ENCODE measurements at regions not wholly inside any gene's neighbourhood (a gene's known extent, or its start where the extent isn't known, plus 50 kb on each side); places are given as distances from the start of the nearest gene placed in this dataset.
"Not testable (repeated sequence)": the region's sequence is repeated elsewhere in the genome, so short reads cannot be mapped to it uniquely, and the experiment has no call there.

GRCh38 chr6:150486048-150486447 is 113.6 kb upstream of the PLEKHG1 start:
- H3K27ac ChIP-seq (ENCODE audit: low read depth, low read length): no peak overlapping the region
- H3K4me1 ChIP-seq (ENCODE audit: control insufficient read depth, insufficient read depth, low read length): no peaks in the 10 kb centered on the region
- H3K27me3 ChIP-seq (ENCODE audit: control insufficient read depth, insufficient read depth, low read length): no peaks in the 10 kb centered on the region
- no peak overlapping the region for H3K4me3 ChIP-seq (ENCODE audit: low read length)
- no peaks in the 10 kb centered on the region for H3K36me3 ChIP-seq (ENCODE audit: control insufficient read depth, insufficient read depth, low read length)
- H3K9ac ChIP-seq (ENCODE audit: low read length): no peak overlapping the region

GRCh38 chr6:150490586-150490985 is 109.1 kb upstream of the PLEKHG1 start:
- no peaks in the 10 kb centered on the region for H3K27me3 ChIP-seq (ENCODE audit: control insufficient read depth, insufficient read depth, low read length)
- peaks cover 2% of the 10 kb centered on the region for H3K4me1 ChIP-seq (ENCODE audit: control insufficient read depth, insufficient read depth, low read length)
- no peaks in the 10 kb centered on the region for H3K36me3 ChIP-seq (ENCODE audit: control insufficient read depth, insufficient read depth, low read length)
- H3K4me3 ChIP-seq (ENCODE audit: low read length): no peak overlapping the region
- no peak overlapping the region for H3K9ac ChIP-seq (ENCODE audit: low read length)
- H3K27ac ChIP-seq (ENCODE audit: low read depth, low read length): no peak overlapping the region

- H3K36me3 ChIP-seq (ENCODE audit: control insufficient read depth, insufficient read depth, low read length): no peaks in the 10 kb centered on the region
- no peak overlapping the region for H3K27ac ChIP-seq (ENCODE audit: low read depth, low read length)
- H3K27me3 ChIP-seq (ENCODE audit: control insufficient read depth, insufficient read depth, low read length): no peaks in the 10 kb centered on the region
- H3K4me3 ChIP-seq (ENCODE audit: low read length): no peak overlapping the region
- peaks cover 2% of the 10 kb centered on the region for H3K4me1 ChIP-seq (ENCODE audit: control insufficient read depth, insufficient read depth, low read length)
- no peak overlapping the region for H3K9ac ChIP-seq (ENCODE audit: low read length)
Measured at GRCh38 chr6:150491131-150491810, 108.4 kb upstream of the PLEKHG1 start.

- peaks cover 2% of the 10 kb centered on the region for H3K4me1 ChIP-seq (ENCODE audit: control insufficient read depth, insufficient read depth, low read length)
- H3K27ac ChIP-seq (ENCODE audit: low read depth, low read length): no peak overlapping the region
- no peaks in the 10 kb centered on the region for H3K27me3 ChIP-seq (ENCODE audit: control insufficient read depth, insufficient read depth, low read length)
- H3K36me3 ChIP-seq (ENCODE audit: control insufficient read depth, insufficient read depth, low read length): no peaks in the 10 kb centered on the region
- H3K4me3 ChIP-seq (ENCODE audit: low read length): no peak overlapping the region
- no peak overlapping the region for H3K9ac ChIP-seq (ENCODE audit: low read length)
Measured at GRCh38 chr6:150491811-150492172, 107.9 kb upstream of the PLEKHG1 start.

GRCh38 chr6:150492507-150492906 is 107.2 kb upstream of the PLEKHG1 start:
- Histone ChIP-seq H3K9ac (ENCODE audit: low read length) (no peak overlapping the region), H3K27me3 (ENCODE audit: control insufficient read depth, insufficient read depth, low read length) (no peaks in the 10 kb centered on the region), H3K27ac (ENCODE audit: low read depth, low read length) (no peak overlapping the region), H3K36me3 (ENCODE audit: control insufficient read depth, insufficient read depth, low read length) (no peaks in the 10 kb centered on the region), H3K4me1 (ENCODE audit: control insufficient read depth, insufficient read depth, low read length) (peaks cover 2% of the 10 kb centered on the region), H3K4me3 (ENCODE audit: low read length) (no peak overlapping the region)

DNA sequence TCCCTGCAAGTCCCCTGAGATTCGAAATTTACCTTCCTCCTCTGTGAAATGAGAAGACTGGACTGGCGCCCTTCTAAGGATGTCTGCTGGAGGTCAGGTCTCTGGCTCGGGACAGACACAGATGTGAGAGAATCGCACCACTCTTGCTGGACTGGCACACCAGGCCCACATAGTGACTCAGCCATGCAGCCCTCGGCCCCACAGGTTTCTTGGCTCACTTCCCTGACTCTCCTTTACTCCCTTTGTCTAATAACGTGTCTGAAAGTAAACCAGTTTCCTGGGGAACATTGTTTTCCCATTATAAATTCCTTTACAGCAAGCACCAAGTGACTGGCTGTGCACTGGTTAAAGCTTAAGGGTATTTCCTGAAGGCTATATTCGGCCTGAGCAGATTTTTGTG is 106.7 kb upstream of the PLEKHG1 start:
- Histone ChIP-seq H3K4me1 (ENCODE audit: control insufficient read depth, insufficient read depth, low read length) (peaks cover 2% of the 10 kb centered on the region), H3K27ac (ENCODE audit: low read depth, low read length) (no peak overlapping the region), H3K36me3 (ENCODE audit: control insufficient read depth, insufficient read depth, low read length) (no peaks in the 10 kb centered on the region), H3K4me3 (ENCODE audit: low read length) (no peak overlapping the region), H3K9ac (ENCODE audit: low read length) (no peak overlapping the region), H3K27me3 (ENCODE audit: control insufficient read depth, insufficient read depth, low read length) (no peaks in the 10 kb centered on the region)

DNA sequence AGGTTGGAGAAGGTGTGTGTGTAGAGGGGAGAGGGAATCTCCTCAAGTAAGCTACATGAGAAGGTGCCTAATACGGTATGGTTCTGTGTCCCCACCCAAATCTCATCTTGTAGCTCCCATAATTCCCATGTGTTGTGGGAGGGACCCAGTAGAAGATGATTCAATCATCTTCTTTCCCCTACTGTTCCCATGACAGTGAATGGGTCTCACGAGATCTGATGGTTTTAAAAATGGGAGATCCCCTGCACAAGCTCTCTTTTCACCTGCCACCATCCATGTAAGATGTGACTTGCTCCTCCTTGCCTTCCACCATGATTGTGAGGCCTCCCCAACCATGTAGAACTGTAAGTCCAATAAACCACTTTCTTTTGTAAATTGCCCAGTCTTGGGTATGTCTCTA is 106.1 kb upstream of the PLEKHG1 start:
- not testable (repeated sequence) for H3K27me3 ChIP-seq (ENCODE audit: control insufficient read depth, insufficient read depth, low read length); H3K9ac ChIP-seq (ENCODE audit: low read length); H3K36me3 ChIP-seq (ENCODE audit: control insufficient read depth, insufficient read depth, low read length); H3K4me3 ChIP-seq (ENCODE audit: low read length); H3K27ac ChIP-seq (ENCODE audit: low read depth, low read length); H3K4me1 ChIP-seq (ENCODE audit: control insufficient read depth, insufficient read depth, low read length)

DNA sequence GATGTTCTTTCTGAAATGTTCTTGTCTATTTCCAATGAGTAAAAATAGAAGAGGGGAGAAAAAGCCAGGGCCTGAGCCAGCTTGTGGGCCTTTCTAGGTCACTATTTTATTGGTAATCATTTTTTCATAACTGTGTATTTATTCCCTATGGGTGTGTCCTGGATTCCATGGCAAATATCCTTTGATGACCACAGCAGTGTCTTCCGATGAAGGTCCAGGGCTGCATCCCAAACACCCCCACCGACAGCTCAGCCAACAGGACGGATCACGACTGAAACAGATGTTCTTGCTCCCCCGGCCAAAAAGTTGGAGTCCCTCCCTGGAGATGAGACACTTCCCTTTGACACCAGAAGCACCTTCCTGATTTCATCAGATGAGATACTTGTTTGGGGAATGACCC is 105.4 kb upstream of the PLEKHG1 start:
- Histone ChIP-seq H3K27me3 (ENCODE audit: control insufficient read depth, insufficient read depth, low read length) (no peaks in the 10 kb centered on the region), H3K4me3 (ENCODE audit: low read length) (no peak overlapping the region), H3K9ac (ENCODE audit: low read length) (no peak overlapping the region), H3K36me3 (ENCODE audit: control insufficient read depth, insufficient read depth, low read length) (no peaks in the 10 kb centered on the region), H3K27ac (ENCODE audit: low read depth, low read length) (peak overlapping the region; percentile 30), H3K4me1 (ENCODE audit: control insufficient read depth, insufficient read depth, low read length) (peaks cover 2% of the 10 kb centered on the region)

GRCh38 chr6:150495126-150495525 is 104.6 kb upstream of the PLEKHG1 start:
- Histone ChIP-seq H3K4me1 (ENCODE audit: control insufficient read depth, insufficient read depth, low read length) (peaks cover 2% of the 10 kb centered on the region), H3K9ac (ENCODE audit: low read length) (no peak overlapping the region), H3K36me3 (ENCODE audit: control insufficient read depth, insufficient read depth, low read length) (no peaks in the 10 kb centered on the region), H3K4me3 (ENCODE audit: low read length) (no peak overlapping the region), H3K27ac (ENCODE audit: low read depth, low read length) (no peak overlapping the region), H3K27me3 (ENCODE audit: control insufficient read depth, insufficient read depth, low read length) (no peaks in the 10 kb centered on the region)

- Histone ChIP-seq H3K4me3 (ENCODE audit: low read length) (no peak overlapping the region), H3K27me3 (ENCODE audit: control insufficient read depth, insufficient read depth, low read length) (no peaks in the 10 kb centered on the region), H3K36me3 (ENCODE audit: control insufficient read depth, insufficient read depth, low read length) (no peaks in the 10 kb centered on the region), H3K4me1 (ENCODE audit: control insufficient read depth, insufficient read depth, low read length) (peaks cover 2% of the 10 kb centered on the region), H3K27ac (ENCODE audit: low read depth, low read length) (no peak overlapping the region), H3K9ac (ENCODE audit: low read length) (no peak overlapping the region)
Measured at GRCh38 chr6:150496629-150497028, 103.1 kb upstream of the PLEKHG1 start.

GRCh38 chr6:150499882-150500312 is 99.8 kb upstream of the PLEKHG1 start:
- Histone ChIP-seq H3K9ac (ENCODE audit: low read length) (no peak overlapping the region), H3K27ac (ENCODE audit: low read depth, low read length) (no peak overlapping the region), H3K4me3 (ENCODE audit: low read length) (no peak overlapping the region), H3K27me3 (ENCODE audit: control insufficient read depth, insufficient read depth, low read length) (no peaks in the 10 kb centered on the region), H3K4me1 (ENCODE audit: control insufficient read depth, insufficient read depth, low read length) (no peaks in the 10 kb centered on the region), H3K36me3 (ENCODE audit: control insufficient read depth, insufficient read depth, low read length) (no peaks in the 10 kb centered on the region)

DNA sequence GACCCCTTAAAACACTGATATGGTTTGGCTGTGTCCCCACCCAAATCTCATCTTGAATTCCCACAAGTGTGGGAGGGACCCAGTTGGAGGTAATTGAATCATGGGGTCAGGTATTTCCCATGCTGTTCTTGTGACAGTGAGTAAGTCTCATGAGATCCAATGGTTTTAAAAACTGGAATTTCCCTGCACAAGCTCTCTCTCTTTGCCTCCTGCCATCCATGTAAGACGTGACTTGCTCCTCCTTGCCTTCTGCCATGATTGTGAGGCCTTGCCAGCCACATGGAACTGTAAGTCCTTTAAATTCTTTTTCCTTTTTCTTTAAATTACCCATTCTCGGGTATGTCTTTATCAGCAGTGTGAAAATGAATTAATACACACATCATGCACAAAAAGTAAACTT is 99.1 kb upstream of the PLEKHG1 start:
- not testable (repeated sequence) for H3K27me3 ChIP-seq (ENCODE audit: control insufficient read depth, insufficient read depth, low read length); H3K27ac ChIP-seq (ENCODE audit: low read depth, low read length); H3K9ac ChIP-seq (ENCODE audit: low read length); H3K4me1 ChIP-seq (ENCODE audit: control insufficient read depth, insufficient read depth, low read length); H3K4me3 ChIP-seq (ENCODE audit: low read length); H3K36me3 ChIP-seq (ENCODE audit: control insufficient read depth, insufficient read depth, low read length)

DNA sequence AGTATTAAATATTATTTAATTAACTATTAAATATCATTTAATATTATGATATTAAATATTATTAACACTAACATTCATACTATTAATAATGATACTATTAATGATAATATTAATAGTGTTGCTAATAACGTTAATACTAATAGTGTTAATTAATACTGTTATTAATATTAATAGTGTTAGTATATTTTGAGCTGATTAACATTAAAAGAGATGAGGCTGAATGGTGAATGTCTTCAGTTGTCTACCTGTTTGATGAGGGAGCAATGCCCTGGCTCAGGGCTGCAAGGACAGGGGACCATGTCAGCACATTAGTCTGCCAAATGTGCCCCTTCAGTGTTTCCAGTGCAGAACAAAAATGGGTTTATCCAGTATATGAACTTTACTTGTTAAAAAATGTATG is 96.6 kb upstream of the PLEKHG1 start:
- Histone ChIP-seq H3K27ac (ENCODE audit: low read depth, low read length) (no peak overlapping the region), H3K4me1 (ENCODE audit: control insufficient read depth, insufficient read depth, low read length) (no peaks in the 10 kb centered on the region), H3K4me3 (ENCODE audit: low read length) (no peak overlapping the region), H3K36me3 (ENCODE audit: control insufficient read depth, insufficient read depth, low read length) (no peaks in the 10 kb centered on the region), H3K27me3 (ENCODE audit: control insufficient read depth, insufficient read depth, low read length) (no peaks in the 10 kb centered on the region), H3K9ac (ENCODE audit: low read length) (no peak overlapping the region)

Measured in rectal smooth muscle tissue (tissue), 1 donor.